Transverse colon (tissue), 3 donors: ENCODE measurements at regions not wholly inside any gene's neighbourhood (a gene's known extent, or its start where the extent isn't known, plus 50 kb on each side); places are given as distances from the start of the nearest gene placed in this dataset.

Experiments used
- CTCF ChIP-seq, 5 experiments: fragments of 200-600 bp in 3 of 5; fragments of 450-650 bp in 2 of 5; sonication (generic) in 3 of 5; IDR thresholded peaks; 1 replicate in 2 of 5; 2 replicates in 3 of 5; pipeline ENCODE4 v1.5.1; 2016 to 2017; ENCODE audit warnings: antibody characterized with exemption in 5 of 5, inconsistent platforms in 3 of 5, mild to moderate bottlenecking in 2 of 5, moderate library complexity in 1 of 5
- EP300 ChIP-seq: sonication (generic); formaldehyde crosslinking; IDR thresholded peaks from one replicate; pipeline ENCODE4 v1.6.1; 2017; ENCODE audit warnings: antibody characterized with exemption, low read depth

DNA sequence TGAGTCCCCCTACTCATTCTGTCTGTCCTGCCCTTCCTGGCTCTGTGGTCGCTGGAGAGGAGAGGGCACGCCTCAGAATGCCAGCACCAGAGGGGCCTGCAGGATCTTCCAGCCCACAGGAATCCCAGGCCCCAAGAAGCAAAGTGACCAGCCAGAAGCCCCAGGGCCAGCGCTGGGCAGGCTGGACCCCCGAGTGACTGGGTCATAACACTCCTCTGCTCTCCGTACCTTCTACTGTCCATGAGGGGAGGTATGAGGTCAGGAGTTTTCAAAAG lies 102.6 kb upstream of the GPR26 start:
- TF ChIP-seq CTCF (IDR thresholded peaks at IDR 0.05) (no peak), EP300 (no peak)
